Omental fat pad (tissue), 3 donors: ENCODE measurements at regions not wholly inside any gene's neighbourhood (a gene's known extent, or its start where the extent isn't known, plus 50 kb on each side); places are given as distances from the start of the nearest gene placed in this dataset.

Source experiments
- ATAC-seq: fragments of 150-250 bp; one replicate; pipeline ENCODE4 v1.9.1; 2016; ENCODE audit warnings: mild to moderate bottlenecking, moderate library complexity; ENCODE audit not compliant: low FRiP score
- DNase-seq: peaks from one replicate; pipeline ENCODE4 v3.0.0-alpha.2; 2019; ENCODE audit warnings: low spot score
- CTCF ChIP-seq, 3 donors: fragments of 450-650 bp; IDR thresholded peaks; one replicate each; pipeline ENCODE4 v1.5.1; 2016 to 2017; ENCODE audit warnings: antibody characterized with exemption in 3 of 3, mild to moderate bottlenecking in 3 of 3, moderate library complexity in 2 of 3

GRCh38 chr6:90356012-90356421 is 59.4 kb upstream of the BACH2 start:
- no peak for DNase-seq
- no peak for TF ChIP-seq CTCF (IDR thresholded peaks at IDR 0.05)
- peak; percentile 52 for ATAC-seq

DNA sequence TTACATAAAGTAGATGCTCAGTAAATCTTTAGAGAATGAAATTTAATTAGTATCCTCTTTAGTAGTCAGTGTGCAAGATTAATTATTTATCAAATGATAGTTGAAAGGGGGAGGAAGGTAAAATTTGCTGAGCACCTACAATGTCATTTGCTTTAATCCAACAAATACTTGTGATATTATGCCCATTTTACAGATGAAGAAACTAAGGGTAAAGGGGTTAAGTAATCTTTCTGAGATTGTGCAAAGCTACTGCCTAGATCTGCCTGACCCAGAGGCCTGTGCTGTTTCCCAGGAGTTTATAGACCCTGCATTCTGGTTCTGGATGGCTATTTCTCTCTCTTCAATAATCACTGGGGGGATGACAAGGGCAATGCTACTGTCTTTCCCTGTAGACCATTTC is 58.3 kb upstream of the BACH2 start:
- ATAC-seq (no peak), DNase-seq (no peak)
- TF ChIP-seq CTCF (IDR thresholded peaks at IDR 0.05) = no peak

GRCh38 chr6:90351696-90352095 is 55.1 kb upstream of the BACH2 start:
- no peak for DNase-seq
- TF ChIP-seq CTCF (IDR thresholded peaks at IDR 0.05) = no peak
- no peak for ATAC-seq

DNA sequence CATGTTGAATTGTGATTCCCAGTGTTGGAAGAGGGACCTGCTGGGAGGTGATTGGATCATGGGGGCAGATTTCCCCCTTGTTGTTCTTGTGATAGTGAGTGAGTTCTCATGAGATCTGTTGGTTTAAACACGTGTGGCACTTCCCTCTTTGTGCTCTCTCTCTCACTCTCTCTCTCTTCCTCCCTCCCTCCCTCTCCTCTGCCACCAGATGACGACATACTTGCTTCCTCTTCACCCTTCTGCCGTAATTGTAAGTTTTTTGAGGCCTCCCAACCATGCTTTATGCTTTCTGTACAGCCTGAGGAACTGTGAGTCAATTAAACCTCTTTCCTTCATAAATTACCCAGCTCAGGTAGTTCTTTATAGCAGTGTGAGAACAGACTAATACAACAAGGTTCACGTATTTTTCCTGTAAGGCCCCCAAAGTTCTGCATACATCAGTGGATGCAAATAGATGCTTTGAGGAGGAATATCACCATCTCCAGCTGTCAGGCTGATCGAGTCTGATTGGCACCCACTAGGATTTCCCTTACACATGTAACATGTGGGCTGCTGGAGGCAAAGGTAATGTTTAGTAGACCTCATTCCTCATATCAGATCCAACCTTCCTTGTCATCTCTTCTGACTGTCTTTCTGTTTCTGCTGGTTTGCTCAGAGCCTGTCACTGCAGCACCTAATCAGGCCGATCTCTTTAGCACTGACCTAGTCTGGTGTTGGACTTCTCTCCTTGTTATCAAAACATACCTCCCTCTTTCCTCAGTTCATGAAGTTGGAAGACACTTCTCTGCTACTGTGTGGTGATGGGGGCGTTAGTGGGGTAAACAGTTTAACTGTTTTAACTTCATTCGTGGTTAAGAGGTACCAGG is 54.3 kb upstream of the BACH2 start:
- no peak for DNase-seq
- no peak for TF ChIP-seq CTCF (IDR thresholded peaks at IDR 0.05)
- ATAC-seq = no peak

GRCh38 chr6:90347411-90347851 is 50.8 kb upstream of the BACH2 start:
- ATAC-seq (peak; percentile 38), DNase-seq (no peak)
- TF ChIP-seq CTCF (IDR thresholded peaks at IDR 0.05) = no peak

DNA sequence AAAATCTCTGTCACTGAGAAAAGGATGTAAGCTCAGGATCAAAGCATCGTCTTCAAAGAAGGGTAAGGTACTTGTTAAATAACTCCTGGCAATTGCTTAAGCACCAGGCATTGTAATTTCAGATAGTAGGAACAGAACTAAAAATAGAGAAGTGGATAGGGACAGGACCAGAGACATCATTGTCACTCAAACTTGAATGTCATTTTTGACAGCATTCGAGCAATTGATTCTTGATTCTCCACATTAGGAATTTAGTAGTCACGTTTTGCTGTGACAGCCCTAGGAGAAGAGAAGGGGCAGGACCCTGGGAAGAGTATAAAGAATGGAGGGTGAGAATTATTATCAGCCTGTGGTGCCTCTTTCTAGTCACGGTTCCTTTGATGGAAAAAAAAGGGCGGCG is 50.1 kb upstream of the BACH2 start:
- ATAC-seq (no peak), DNase-seq (no peak)
- TF ChIP-seq CTCF (IDR thresholded peaks at IDR 0.05) = no peak
